Natural killer cell (primary cell): ENCODE measurements at regions not wholly inside any gene's neighbourhood (a gene's known extent, or its start where the extent isn't known, plus 50 kb on each side); places are given as distances from the start of the nearest gene placed in this dataset.
"Not testable (repeated sequence)": the region's sequence is repeated elsewhere in the genome, so short reads cannot be mapped to it uniquely, and the experiment has no call there.

Experiments used
- ATAC-seq, 3 donors: fragments of 150-1000 bp in 2 of 3; fragments of 200-7000 bp in 1 of 3; cut with Tn5 transposase; 1 replicate in 1 of 3; 2 replicates in 2 of 3; pipeline ENCODE4 v1.10.0; 2021; ENCODE audit warnings: mild to moderate bottlenecking in 2 of 3, moderate library complexity in 2 of 3
- DNase-seq, 2 donors: peaks; one replicate each; pipeline versions ENCODE4 v3.0.0 to v3.0.0-alpha.2; 2013 to 2021; ENCODE audit warnings: mixed read lengths in 1 of 2
- H3K27ac ChIP-seq: one replicate; pipeline ENCODE4 v1.5.1; 2013; ENCODE audit warnings: mild to moderate bottlenecking, low read length
- H3K27me3 ChIP-seq: one replicate; pipeline ENCODE4 v1.6.1; 2013; ENCODE audit warnings: low read length; ENCODE audit not compliant: control insufficient read depth, insufficient read depth
- H3K36me3 ChIP-seq: one replicate; pipeline ENCODE4 v1.6.1; 2013; ENCODE audit warnings: low read length; ENCODE audit not compliant: control insufficient read depth, insufficient read depth
- H3K4me1 ChIP-seq: one replicate; pipeline ENCODE4 v1.6.1; 2013; ENCODE audit warnings: low read length; ENCODE audit not compliant: control insufficient read depth, insufficient read depth
- H3K4me3 ChIP-seq: one replicate; pipeline ENCODE4 v1.5.1; 2013; ENCODE audit warnings: low read length
- H3K9me3 ChIP-seq: one replicate; pipeline ENCODE4 v1.6.1; 2013; ENCODE audit warnings: low read length; ENCODE audit not compliant: control insufficient read depth, insufficient read depth
- H3K27ac Mint-ChIP-seq, 2 donors: one replicate each; pipeline ENCODE4 v1.8.0; 2022; ENCODE audit warnings: mild to moderate bottlenecking in 2 of 2, mixed read lengths in 2 of 2, moderate library complexity in 1 of 2
- H3K27me3 Mint-ChIP-seq, 2 donors: one replicate each; pipeline ENCODE4 v1.8.0; 2022; ENCODE audit warnings: low read depth in 2 of 2, mixed read lengths in 2 of 2
- H3K36me3 Mint-ChIP-seq: one replicate; pipeline ENCODE4 v1.8.0; 2022; ENCODE audit warnings: mixed read lengths
- H3K4me1 Mint-ChIP-seq, 2 donors: one replicate each; pipeline ENCODE4 v1.8.0; 2022; ENCODE audit warnings: mixed read lengths in 2 of 2
- H3K4me3 Mint-ChIP-seq: one replicate; pipeline ENCODE4 v1.8.0; 2022; ENCODE audit warnings: mild to moderate bottlenecking, moderate library complexity, mixed read lengths
- H3K9me3 Mint-ChIP-seq, 2 donors: one replicate each; pipeline ENCODE4 v1.8.0; 2022; ENCODE audit warnings: mixed read lengths in 2 of 2
- CTCF ChIP-seq: fragments of 200-600 bp; IDR thresholded peaks from one replicate; pipeline ENCODE4 v1.8.0; 2022; ENCODE audit warnings: antibody characterized with exemption
- WGBS: methylation state at CpG from one replicate; pipeline ENCODE4 v1.1.7; 2013; ENCODE audit warnings: missing lambda C conversion rate; ENCODE audit not compliant: insufficient coverage; 5-methylcytosine and 5-hydroxymethylcytosine counted together
- intact Hi-C: fragments of 100-400 bp; cut with micrococcal nuclease; formaldehyde crosslinking; loops from one replicate; pipeline ENCODE4 v1.14.2; 2022

- no peak overlapping the region for H3K27ac Mint-ChIP-seq
- peaks cover 11% of the 10 kb centered on the region for H3K36me3 Mint-ChIP-seq
- no peak overlapping the region for H3K4me3 Mint-ChIP-seq
- intact Hi-C loops, result no loop called here
- Histone ChIP-seq H3K4me1 (no peaks in the 10 kb centered on the region), H3K36me3 (no peaks in the 10 kb centered on the region), H3K27me3 (no peaks in the 10 kb centered on the region), H3K4me3 (no peak overlapping the region), H3K9me3 (no peaks in the 10 kb centered on the region), H3K27ac (no peak overlapping the region)
- peaks cover 4 to 10% of the 10 kb centered on the region in 2 donors for H3K9me3 Mint-ChIP-seq
- ATAC-seq (no peak), DNase-seq (no peak)
- TF ChIP-seq CTCF, result no peak
- no peaks in the 10 kb centered on the region for H3K4me1 Mint-ChIP-seq
- no peaks in the 10 kb centered on the region for H3K27me3 Mint-ChIP-seq
Observed at GRCh38 chr3:20637729-20638128, 451.7 kb upstream of the SGO1 start.

GRCh38 chr3:20622304-20622703 lies 436.3 kb upstream of the SGO1 start:
- intact Hi-C loops, result no loop called here
- Mint-ChIP-seq H3K36me3 (peaks cover 32% of the 10 kb centered on the region), H3K27me3 (no peaks in the 10 kb centered on the region), H3K4me3 (no peak overlapping the region), H3K27ac (no peak overlapping the region), H3K9me3 (peaks cover 18 to 37% of the 10 kb centered on the region in 2 donors), H3K4me1 (no peaks in the 10 kb centered on the region)
- DNase-seq (no peak), ATAC-seq (no peak)
- H3K9me3 ChIP-seq, result peaks cover 10% of the 10 kb centered on the region
- H3K36me3 ChIP-seq, result no peaks in the 10 kb centered on the region
- no peaks in the 10 kb centered on the region for H3K4me1 ChIP-seq
- no peaks in the 10 kb centered on the region for H3K27me3 ChIP-seq
- 93% methylated on average over 5 of the region's 6 CpGs for WGBS
- H3K27ac ChIP-seq, result no peak overlapping the region
- TF ChIP-seq CTCF, result no peak
- no peak overlapping the region for H3K4me3 ChIP-seq

- H3K27ac Mint-ChIP-seq, H3K4me1 ChIP-seq, H3K9me3 ChIP-seq, H3K4me3 Mint-ChIP-seq, H3K4me1 Mint-ChIP-seq, ATAC-seq, H3K27me3 Mint-ChIP-seq, H3K27me3 ChIP-seq, intact Hi-C loops, DNase-seq, H3K36me3 ChIP-seq, H3K27ac ChIP-seq, H3K4me3 ChIP-seq: not testable (repeated sequence)
- 7% methylated on average over 1 of the region's 3 CpGs for WGBS
- H3K9me3 Mint-ChIP-seq, result peaks cover 10 to 23% of the 10 kb centered on the region in 2 donors
- peaks cover 11% of the 10 kb centered on the region for H3K36me3 Mint-ChIP-seq
Observed at GRCh38 chr3:20618621-20619020, 432.6 kb upstream of the SGO1 start.

- H3K4me3 ChIP-seq, intact Hi-C loops, H3K4me3 Mint-ChIP-seq, H3K9me3 ChIP-seq, ATAC-seq, H3K4me1 ChIP-seq, H3K27me3 Mint-ChIP-seq, H3K27ac Mint-ChIP-seq, H3K36me3 ChIP-seq, H3K27me3 ChIP-seq, DNase-seq, H3K27ac ChIP-seq, H3K4me1 Mint-ChIP-seq: not testable (repeated sequence)
- H3K36me3 Mint-ChIP-seq, result peaks cover 13% of the 10 kb centered on the region
- 64% methylated on average over 7 of the region's 7 CpGs for WGBS
- H3K9me3 Mint-ChIP-seq, result peaks cover 10 to 22% of the 10 kb centered on the region in 2 donors
Observed at GRCh38 chr3:20618181-20618580, 432.2 kb upstream of the SGO1 start.

- Mint-ChIP-seq H3K36me3 (peaks cover 35% of the 10 kb centered on the region), H3K9me3 (peaks cover 15 to 28% of the 10 kb centered on the region in 2 donors)
- H3K4me1 ChIP-seq, H3K27ac ChIP-seq, ATAC-seq, H3K9me3 ChIP-seq, H3K4me3 ChIP-seq, H3K27me3 Mint-ChIP-seq, H3K27me3 ChIP-seq, DNase-seq, H3K36me3 ChIP-seq, H3K27ac Mint-ChIP-seq, intact Hi-C loops, H3K4me3 Mint-ChIP-seq, H3K4me1 Mint-ChIP-seq: not testable (repeated sequence)
Observed at GRCh38 chr3:20615982-20616381, 430.0 kb upstream of the SGO1 start.
